Breast epithelium (tissue), 4 donors: ENCODE measurements at regions not wholly inside any gene's neighbourhood (a gene's known extent, or its start where the extent isn't known, plus 50 kb on each side); places are given as distances from the start of the nearest gene placed in this dataset.

Experiments used
- DNase-seq, 2 donors: peaks; one replicate each; pipeline ENCODE4 v3.0.0-alpha.2; 2019; ENCODE audit warnings: low spot score in 2 of 2
- H3K27ac ChIP-seq, 2 donors: fragments of 200-600 bp; sonication (generic) in 1 of 2; one replicate each; pipeline ENCODE4 v1.5.1; 2016 to 2019; ENCODE audit warnings: mild to moderate bottlenecking in 1 of 2
- H3K27me3 ChIP-seq, 2 donors: fragments of 200-600 bp; sonication (generic) in 1 of 2; one replicate each; pipeline versions ENCODE4 v1.5.1 to v1.6.0; 2017 to 2019; ENCODE audit warnings: control low read depth in 1 of 2, mild to moderate bottlenecking in 1 of 2
- H3K36me3 ChIP-seq: fragments of 200-600 bp; one replicate; pipeline ENCODE4 v1.5.1; 2019
- H3K4me1 ChIP-seq, 2 donors: fragments of 200-600 bp; sonication (generic); one replicate each; pipeline ENCODE4 v1.5.1; 2016 to 2019; ENCODE audit warnings: control low read depth in 1 of 2
- H3K4me3 ChIP-seq, 3 donors: fragments of 200-600 bp; sonication (generic); 1 replicate in 2 of 3; 2 replicates in 1 of 3; pipeline ENCODE4 v1.5.1; 2016 to 2019; ENCODE audit warnings: mild to moderate bottlenecking in 3 of 3, moderate library complexity in 2 of 3
- H3K9me3 ChIP-seq, 2 donors: fragments of 200-600 bp; sonication (generic) in 1 of 2; one replicate each; pipeline ENCODE4 v1.5.1; 2016 to 2019; ENCODE audit warnings: control low read depth in 1 of 2
- POLR2A ChIP-seq: fragments of 450-650 bp; IDR thresholded peaks from one replicate; pipeline ENCODE4 v1.6.1; 2016; ENCODE audit warnings: antibody characterized with exemption, mild to moderate bottlenecking, moderate library complexity
- POLR2AphosphoS5 ChIP-seq, 3 donors: sonication (generic); formaldehyde crosslinking; IDR thresholded peaks; one replicate each; pipeline ENCODE4 v1.6.1; 2017; ENCODE audit warnings: antibody characterized with exemption in 3 of 3
- intact Hi-C: fragments of 100-400 bp; cut with DNase I; formaldehyde crosslinking; loops from one replicate; pipeline ENCODE4 v1.15.1; 2023; ENCODE audit warnings: low total_unique reads
- TF ChIP-seq, protein P1 (sequence below), 3 donors: fragments of 450-650 bp; IDR thresholded peaks; one replicate each; pipeline ENCODE4 v1.5.1; 2016 to 2017; ENCODE audit warnings: antibody characterized with exemption in 3 of 3, mild to moderate bottlenecking in 3 of 3, moderate library complexity in 3 of 3

GRCh38 chr22:47588578-47588960 is 826.1 kb downstream of the TBC1D22A start:
- TF ChIP-seq POLR2A (no peak), POLR2AphosphoS5 (IDR thresholded peaks at IDR 0.05) (no peak)
- TF ChIP-seq, protein P1, sequence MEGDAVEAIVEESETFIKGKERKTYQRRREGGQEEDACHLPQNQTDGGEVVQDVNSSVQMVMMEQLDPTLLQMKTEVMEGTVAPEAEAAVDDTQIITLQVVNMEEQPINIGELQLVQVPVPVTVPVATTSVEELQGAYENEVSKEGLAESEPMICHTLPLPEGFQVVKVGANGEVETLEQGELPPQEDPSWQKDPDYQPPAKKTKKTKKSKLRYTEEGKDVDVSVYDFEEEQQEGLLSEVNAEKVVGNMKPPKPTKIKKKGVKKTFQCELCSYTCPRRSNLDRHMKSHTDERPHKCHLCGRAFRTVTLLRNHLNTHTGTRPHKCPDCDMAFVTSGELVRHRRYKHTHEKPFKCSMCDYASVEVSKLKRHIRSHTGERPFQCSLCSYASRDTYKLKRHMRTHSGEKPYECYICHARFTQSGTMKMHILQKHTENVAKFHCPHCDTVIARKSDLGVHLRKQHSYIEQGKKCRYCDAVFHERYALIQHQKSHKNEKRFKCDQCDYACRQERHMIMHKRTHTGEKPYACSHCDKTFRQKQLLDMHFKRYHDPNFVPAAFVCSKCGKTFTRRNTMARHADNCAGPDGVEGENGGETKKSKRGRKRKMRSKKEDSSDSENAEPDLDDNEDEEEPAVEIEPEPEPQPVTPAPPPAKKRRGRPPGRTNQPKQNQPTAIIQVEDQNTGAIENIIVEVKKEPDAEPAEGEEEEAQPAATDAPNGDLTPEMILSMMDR (IDR thresholded peaks at IDR 0.05) = no peak
- intact Hi-C loops = no loop called here
- H3K36me3 ChIP-seq = no peaks in the 10 kb centered on the region
- no peak for DNase-seq
- H3K9me3 ChIP-seq = peaks cover 5 to 6% of the 10 kb centered on the region in 2 donors
- H3K4me1 ChIP-seq = no peaks in the 10 kb centered on the region
- no peak overlapping the region for H3K27ac ChIP-seq
- H3K4me3 ChIP-seq = no peak overlapping the region
- peaks cover 0 to 27% of the 10 kb centered on the region in 2 donors for H3K27me3 ChIP-seq

- Histone ChIP-seq H3K27me3 (peaks cover 0 to 26% of the 10 kb centered on the region in 2 donors), H3K4me1 (no peaks in the 10 kb centered on the region), H3K4me3 (no peak overlapping the region), H3K36me3 (no peaks in the 10 kb centered on the region), H3K27ac (no peak overlapping the region), H3K9me3 (peaks cover 5 to 10% of the 10 kb centered on the region in 2 donors)
- no peak for DNase-seq
- intact Hi-C loops = no loop called here
- no peak for TF ChIP-seq POLR2A
- TF ChIP-seq, protein P1 (IDR thresholded peaks at IDR 0.05) = no peak
Observed at GRCh38 chr22:47587861-47588577, 825.6 kb downstream of the TBC1D22A start.

DNA sequence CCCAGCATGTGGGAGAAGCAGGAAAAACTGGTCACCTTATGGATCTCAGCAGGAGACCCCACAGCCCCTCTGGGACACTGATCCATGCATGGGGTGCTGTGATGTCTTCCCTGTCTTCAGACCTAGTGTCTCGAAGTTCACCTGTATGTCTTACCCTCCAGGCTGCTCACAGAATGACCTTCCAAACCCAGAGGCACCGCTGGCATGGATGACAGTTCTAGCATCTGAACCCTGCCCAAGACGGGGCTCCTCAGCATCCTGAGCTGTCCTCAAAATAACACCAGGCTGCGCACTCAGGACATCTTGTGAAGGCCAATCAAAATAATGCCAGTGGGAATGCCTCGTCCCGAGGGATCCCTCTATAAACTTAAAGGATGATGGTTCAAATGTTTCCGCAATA is 824.9 kb downstream of the TBC1D22A start:
- no peaks in the 10 kb centered on the region for H3K36me3 ChIP-seq
- no peak for DNase-seq
- TF ChIP-seq POLR2A (no peak), POLR2AphosphoS5 (IDR thresholded peaks at IDR 0.05) (no peak)
- TF ChIP-seq, protein P1 (IDR thresholded peaks at IDR 0.05) = no peak
- H3K27ac ChIP-seq = no peak overlapping the region
- intact Hi-C loops = no loop called here
- peaks cover 5 to 14% of the 10 kb centered on the region in 2 donors for H3K9me3 ChIP-seq
- no peak overlapping the region for H3K4me3 ChIP-seq
- H3K4me1 ChIP-seq = no peaks in the 10 kb centered on the region
- peaks cover 0 to 20% of the 10 kb centered on the region in 2 donors for H3K27me3 ChIP-seq

DNA sequence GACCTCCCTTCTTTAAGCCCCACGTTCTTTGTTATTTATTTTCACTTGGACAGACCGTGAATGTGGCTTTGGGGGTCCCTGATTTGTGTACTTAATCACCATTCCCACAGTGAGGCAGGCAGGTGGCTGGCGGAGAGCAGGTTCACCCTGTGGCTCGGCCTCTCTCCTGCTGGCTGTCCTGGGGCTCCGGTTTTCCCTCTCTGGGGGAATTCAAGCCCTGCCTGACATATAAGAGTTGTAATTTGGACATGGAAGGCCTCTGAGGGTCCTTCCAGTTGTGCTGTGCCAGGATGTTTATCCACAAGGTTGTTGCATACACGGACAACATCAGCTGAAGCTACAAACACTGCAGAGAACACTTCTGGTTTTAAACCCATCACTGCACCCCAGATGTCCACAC is 824.5 kb downstream of the TBC1D22A start:
- intact Hi-C loops = no loop called here
- Histone ChIP-seq H3K4me3 (no peak overlapping the region), H3K36me3 (no peaks in the 10 kb centered on the region), H3K27ac (no peak overlapping the region), H3K27me3 (peaks cover 0 to 20% of the 10 kb centered on the region in 2 donors), H3K4me1 (no peaks in the 10 kb centered on the region), H3K9me3 (peaks cover 5 to 17% of the 10 kb centered on the region in 2 donors)
- DNase-seq = no peak
- TF ChIP-seq POLR2AphosphoS5 (IDR thresholded peaks at IDR 0.05) = no peak
- no peak for TF ChIP-seq POLR2A

DNA sequence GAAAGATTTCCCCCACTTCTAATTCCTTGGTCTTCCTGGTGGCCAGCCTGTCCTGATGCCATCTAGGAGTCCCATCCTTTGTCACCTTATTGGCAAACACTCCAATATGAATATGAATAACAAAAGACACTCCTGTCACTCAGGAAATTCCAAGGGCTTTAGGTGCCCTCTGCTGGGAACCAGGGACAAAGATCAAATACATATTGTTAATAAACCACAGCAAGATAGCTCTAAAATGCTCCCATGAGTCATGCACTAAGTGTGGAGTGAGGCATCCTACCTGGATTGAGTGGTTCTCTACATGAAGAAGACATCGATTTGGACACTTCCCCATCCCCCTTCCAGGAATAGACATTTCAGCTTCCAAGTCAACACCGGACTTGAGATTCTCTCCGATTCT is 823.6 kb downstream of the TBC1D22A start:
- no peak for DNase-seq
- Histone ChIP-seq H3K36me3 (no peaks in the 10 kb centered on the region), H3K4me1 (no peaks in the 10 kb centered on the region), H3K9me3 (peaks cover 5 to 17% of the 10 kb centered on the region in 2 donors), H3K27ac (no peak overlapping the region), H3K27me3 (peaks cover 0 to 20% of the 10 kb centered on the region in 2 donors), H3K4me3 (no peak overlapping the region)
- TF ChIP-seq, protein P1 (IDR thresholded peaks at IDR 0.05) = no peak
- TF ChIP-seq POLR2AphosphoS5 (IDR thresholded peaks at IDR 0.05) = no peak
- intact Hi-C loops = no loop called here
